GM19193 (cell line): ENCODE measurements at regions not wholly inside any gene's neighbourhood (a gene's known extent, or its start where the extent isn't known, plus 50 kb on each side); places are given as distances from the start of the nearest gene placed in this dataset.

Experiments
- POLR2A ChIP-seq: IDR thresholded peaks from 4 replicates; pipeline ENCODE4 v1.6.1; 2011; ENCODE audit not compliant: insufficient read depth, insufficient read length; ENCODE audit errors: extremely low read depth

DNA sequence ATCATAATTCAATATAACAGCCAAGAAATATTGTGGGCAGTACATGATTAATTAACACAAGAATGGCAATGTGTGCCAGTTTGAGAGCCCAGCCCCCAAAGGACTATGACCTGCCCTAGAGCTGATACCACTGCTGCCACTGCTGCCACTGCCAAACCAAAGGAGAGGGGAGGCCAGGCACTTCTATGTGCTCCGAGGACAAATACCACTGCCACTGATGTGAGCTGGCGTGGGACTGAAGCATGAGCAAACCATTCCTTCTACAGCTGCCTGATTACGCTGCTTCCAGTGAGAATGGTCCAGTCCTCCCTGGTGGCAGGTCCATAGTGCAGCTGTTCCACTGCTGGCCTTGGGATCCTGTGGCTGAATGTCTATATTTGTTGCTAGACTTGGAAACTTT lies 392.2 kb downstream of the CCDC85A start:
- no peak for TF ChIP-seq POLR2A

GRCh38 chr2:56580242-56580641 lies 396.5 kb downstream of the CCDC85A start:
- no peak for TF ChIP-seq POLR2A

DNA sequence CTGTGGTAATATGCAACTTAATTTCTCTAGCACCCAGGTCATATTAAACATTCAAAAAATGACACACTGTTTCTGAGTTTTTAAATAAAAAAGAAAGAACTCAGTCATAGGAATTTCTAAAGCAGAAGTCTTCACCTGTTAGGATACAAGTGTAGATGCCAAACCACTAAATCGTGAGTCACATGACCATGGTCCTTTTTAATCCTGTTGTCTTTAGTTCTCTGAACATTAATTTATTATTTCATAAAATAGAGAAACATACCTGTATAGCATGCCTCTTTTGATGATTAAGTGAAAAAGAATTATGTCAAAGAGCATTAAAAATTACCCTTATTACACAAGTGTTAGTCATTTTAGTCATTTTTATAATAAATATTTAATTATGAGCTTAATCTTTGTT lies 398.8 kb downstream of the CCDC85A start:
- TF ChIP-seq POLR2A = no peak

- no peak for TF ChIP-seq POLR2A
These were observed 400.1 kb downstream of the CCDC85A start for GRCh38 chr2:56583796-56584315.

- no peak for TF ChIP-seq POLR2A
These were observed 403.7 kb downstream of the CCDC85A start for GRCh38 chr2:56587456-56587855.

- no peak for TF ChIP-seq POLR2A
These were observed 405.4 kb downstream of the CCDC85A start for GRCh38 chr2:56589194-56589593.

- TF ChIP-seq POLR2A = no peak
These were observed 406.0 kb downstream of the CCDC85A start for GRCh38 chr2:56589835-56590234.

DNA sequence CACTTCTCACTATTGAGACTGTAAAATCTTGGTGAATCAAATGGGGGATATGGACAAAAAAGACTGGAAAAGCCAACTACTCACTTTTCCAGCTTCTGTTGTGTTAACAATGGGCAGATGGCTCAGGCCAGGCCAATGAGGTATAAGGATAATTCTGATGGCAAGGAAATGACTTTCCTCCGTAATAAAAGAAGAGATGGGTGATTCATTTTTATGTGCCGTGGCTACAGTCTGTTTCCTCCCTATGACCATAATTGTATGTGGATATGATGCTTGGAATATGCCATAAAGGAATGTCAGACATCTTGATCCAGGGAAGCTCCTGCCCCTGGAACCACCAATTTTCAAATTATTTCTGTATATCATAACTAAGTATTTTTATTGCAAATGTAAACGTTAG lies 406.8 kb downstream of the CCDC85A start:
- no peak for TF ChIP-seq POLR2A

GRCh38 chr2:56613254-56613653 lies 429.5 kb downstream of the CCDC85A start:
- no peak for TF ChIP-seq POLR2A

DNA sequence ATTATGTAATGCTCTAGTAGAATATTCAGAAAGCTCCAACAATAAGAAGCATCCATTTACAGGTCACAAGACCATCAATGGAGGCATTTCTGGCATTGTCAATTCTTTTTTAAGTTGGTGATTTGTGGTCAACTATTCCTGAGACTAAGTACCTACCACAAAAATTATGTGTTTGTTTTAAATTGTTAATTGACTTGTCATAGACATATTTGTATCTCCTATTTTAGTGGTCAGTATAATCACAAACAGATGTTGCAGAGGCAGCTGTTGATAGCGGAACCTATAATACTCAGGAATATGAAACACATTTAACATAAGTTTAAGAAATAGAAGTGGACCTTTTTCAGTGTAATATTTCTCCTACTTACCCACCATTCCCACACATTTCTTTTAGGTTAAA lies 430.1 kb downstream of the CCDC85A start:
- TF ChIP-seq POLR2A = no peak

GRCh38 chr2:56615760-56616159 lies 432.0 kb downstream of the CCDC85A start:
- TF ChIP-seq POLR2A = no peak

DNA sequence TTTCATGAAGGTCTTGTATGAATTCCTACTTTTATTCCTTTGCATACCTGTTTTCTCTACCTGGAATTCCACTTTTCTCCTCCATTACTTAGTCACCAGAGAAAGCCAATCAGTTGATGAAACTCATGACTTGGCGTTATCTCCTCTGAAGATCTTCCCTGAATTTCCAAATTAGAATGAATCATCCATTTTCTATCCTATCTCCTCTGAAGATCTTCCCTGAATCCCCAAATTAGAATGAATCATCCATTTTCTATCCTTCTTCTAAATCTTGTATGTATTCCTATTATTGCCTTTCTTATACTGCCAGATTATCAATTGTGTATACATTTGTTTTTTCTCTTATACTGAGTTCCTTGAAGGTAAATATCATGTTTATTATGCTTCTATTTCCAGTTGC lies 440.4 kb downstream of the CCDC85A start:
- no peak for TF ChIP-seq POLR2A

DNA sequence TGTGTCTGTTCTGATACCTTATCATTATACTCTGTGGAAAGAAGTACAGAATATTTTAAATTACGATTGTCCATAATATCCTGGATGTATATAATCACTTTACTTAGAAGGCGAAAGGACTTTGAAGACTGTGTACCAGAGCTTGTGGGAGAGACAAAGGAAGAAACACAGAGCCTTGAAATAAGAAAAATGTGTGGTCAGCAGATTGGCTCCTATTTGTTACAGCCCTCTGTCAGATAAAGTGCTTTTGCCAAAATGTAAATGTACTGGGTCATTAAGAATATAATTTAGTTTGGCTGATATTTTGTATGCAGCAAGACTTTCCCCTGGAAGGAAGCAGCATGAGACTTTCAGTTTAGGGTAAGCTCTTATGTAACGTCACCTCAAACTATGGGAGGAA lies 443.1 kb downstream of the CCDC85A start:
- TF ChIP-seq POLR2A = no peak

DNA sequence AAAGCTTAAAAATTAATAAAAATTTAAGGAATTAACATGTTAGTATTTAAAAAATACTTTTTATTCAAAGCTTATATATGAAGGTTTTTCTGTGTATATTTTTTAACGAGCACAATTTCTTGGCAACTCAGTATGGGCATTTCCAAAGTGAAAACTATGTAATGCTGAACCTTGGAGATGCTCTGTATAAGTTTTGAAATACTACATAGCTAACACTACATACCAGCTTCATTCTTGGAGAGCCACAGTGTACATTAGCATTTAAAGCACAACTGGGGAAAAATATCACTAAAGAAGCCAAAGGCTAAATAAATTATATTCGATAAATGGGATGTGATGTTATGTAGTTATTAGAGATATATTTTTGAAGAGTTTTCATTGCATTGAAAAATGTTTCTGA lies 446.5 kb downstream of the CCDC85A start:
- TF ChIP-seq POLR2A = no peak

GRCh38 chr2:56647997-56648396 lies 464.2 kb downstream of the CCDC85A start:
- no peak for TF ChIP-seq POLR2A

DNA sequence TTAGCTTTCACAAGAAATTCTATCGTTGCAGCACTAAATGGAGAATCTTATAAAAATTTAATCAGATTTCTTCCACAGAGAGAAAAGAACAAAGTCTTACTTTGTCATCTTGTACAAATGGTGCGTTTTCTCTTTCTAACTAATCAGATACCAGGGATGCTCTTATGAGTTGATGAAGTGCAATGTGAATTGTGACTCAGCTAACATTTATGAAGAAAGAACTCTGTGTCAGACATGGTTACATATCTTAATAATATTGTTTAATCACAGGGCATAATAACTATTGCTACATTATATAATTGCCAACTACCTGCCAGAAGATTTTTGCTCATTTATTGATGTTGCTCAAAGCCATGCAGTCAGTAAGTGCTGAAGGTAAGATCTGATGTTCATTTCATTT lies 465.0 kb downstream of the CCDC85A start:
- no peak for TF ChIP-seq POLR2A

DNA sequence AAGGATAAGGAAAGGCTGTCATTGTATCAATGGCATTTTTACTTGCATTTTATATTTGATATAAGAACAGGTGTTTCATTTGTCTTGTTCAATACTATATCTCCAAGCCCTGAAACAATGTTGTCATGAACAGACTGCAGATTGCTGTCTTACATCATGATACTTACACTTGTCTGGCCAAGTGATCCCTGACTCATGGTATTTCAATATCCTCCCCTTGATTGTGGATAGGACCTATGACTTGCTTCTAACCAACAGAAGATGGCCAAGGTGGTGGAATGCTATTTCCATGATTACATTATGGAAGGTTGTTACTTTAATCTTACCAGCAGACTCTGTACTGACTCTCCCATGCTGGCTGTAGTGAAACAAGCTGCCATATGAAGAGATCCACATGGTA lies 471.1 kb downstream of the CCDC85A start:
- TF ChIP-seq POLR2A = no peak

GRCh38 chr2:56656826-56657225 lies 473.0 kb downstream of the CCDC85A start:
- TF ChIP-seq POLR2A = no peak

- TF ChIP-seq POLR2A = no peak
These were observed 483.0 kb downstream of the CCDC85A start for GRCh38 chr2:56666777-56667176.
